ENCODE measurements at regions not wholly inside any gene's neighbourhood (a gene's known extent, or its start where the extent isn't known, plus 50 kb on each side); places are given as distances from the start of the nearest gene placed in this dataset.

GRCh38 chr14:86091811-86092210 lies 561.9 kb downstream of the FLRT2 start:
- Mint-ChIP-seq H3K4me3 (ENCODE audit: unreplicated experiment) (no peak overlapping the region), H3K27ac (ENCODE audit: unreplicated experiment) (no peak overlapping the region), H3K4me1 (ENCODE audit: unreplicated experiment) (no peaks in the 10 kb centered on the region), H3K9me3 (ENCODE audit: unreplicated experiment) (no peaks in the 10 kb centered on the region), H3K27me3 (ENCODE audit: unreplicated experiment) (no peaks in the 10 kb centered on the region), H3K36me3 (ENCODE audit: low read depth, unreplicated experiment) (no peaks in the 10 kb centered on the region)
- TF ChIP-seq, protein P1, sequence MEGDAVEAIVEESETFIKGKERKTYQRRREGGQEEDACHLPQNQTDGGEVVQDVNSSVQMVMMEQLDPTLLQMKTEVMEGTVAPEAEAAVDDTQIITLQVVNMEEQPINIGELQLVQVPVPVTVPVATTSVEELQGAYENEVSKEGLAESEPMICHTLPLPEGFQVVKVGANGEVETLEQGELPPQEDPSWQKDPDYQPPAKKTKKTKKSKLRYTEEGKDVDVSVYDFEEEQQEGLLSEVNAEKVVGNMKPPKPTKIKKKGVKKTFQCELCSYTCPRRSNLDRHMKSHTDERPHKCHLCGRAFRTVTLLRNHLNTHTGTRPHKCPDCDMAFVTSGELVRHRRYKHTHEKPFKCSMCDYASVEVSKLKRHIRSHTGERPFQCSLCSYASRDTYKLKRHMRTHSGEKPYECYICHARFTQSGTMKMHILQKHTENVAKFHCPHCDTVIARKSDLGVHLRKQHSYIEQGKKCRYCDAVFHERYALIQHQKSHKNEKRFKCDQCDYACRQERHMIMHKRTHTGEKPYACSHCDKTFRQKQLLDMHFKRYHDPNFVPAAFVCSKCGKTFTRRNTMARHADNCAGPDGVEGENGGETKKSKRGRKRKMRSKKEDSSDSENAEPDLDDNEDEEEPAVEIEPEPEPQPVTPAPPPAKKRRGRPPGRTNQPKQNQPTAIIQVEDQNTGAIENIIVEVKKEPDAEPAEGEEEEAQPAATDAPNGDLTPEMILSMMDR (IDR thresholded peaks at IDR 0.05; ENCODE audit: unreplicated experiment), result no peak
- no peak for DNase-seq (ENCODE audit: low spot score)

GRCh38 chr14:86088156-86088555 lies 558.2 kb downstream of the FLRT2 start:
- Mint-ChIP-seq H3K36me3 (ENCODE audit: low read depth, unreplicated experiment) (no peaks in the 10 kb centered on the region), H3K4me3 (ENCODE audit: unreplicated experiment) (no peak overlapping the region), H3K4me1 (ENCODE audit: unreplicated experiment) (no peaks in the 10 kb centered on the region), H3K9me3 (ENCODE audit: unreplicated experiment) (no peaks in the 10 kb centered on the region), H3K27ac (ENCODE audit: unreplicated experiment) (no peak overlapping the region), H3K27me3 (ENCODE audit: unreplicated experiment) (no peaks in the 10 kb centered on the region)
- TF ChIP-seq, protein P1 (IDR thresholded peaks at IDR 0.05; ENCODE audit: unreplicated experiment), result no peak
- no peak for DNase-seq (ENCODE audit: low spot score)

DNA sequence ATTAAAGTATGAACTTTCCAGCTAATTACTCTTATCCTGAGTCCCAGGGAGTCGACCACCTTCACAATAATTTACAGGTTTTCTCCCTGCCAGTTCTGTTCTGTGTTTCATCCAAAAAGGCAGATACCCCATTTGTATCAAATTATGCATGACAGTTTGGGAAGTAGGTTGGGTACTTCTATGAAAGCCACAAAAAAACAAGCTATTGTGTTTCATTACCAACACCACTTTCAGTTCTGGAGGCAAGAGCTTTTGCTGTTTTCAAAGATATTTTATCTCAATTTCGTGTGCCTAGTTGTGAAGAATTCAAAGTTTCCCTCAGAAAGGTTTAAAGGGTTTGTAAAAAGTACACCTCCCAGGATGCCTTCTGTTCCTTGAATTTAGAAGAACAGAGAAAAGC lies 557.4 kb downstream of the FLRT2 start:
- no peaks in the 10 kb centered on the region for H3K27me3 Mint-ChIP-seq (ENCODE audit: unreplicated experiment)

GRCh38 chr14:86086962-86087361 lies 557.0 kb downstream of the FLRT2 start:
- H3K27me3 Mint-ChIP-seq (ENCODE audit: unreplicated experiment), result no peaks in the 10 kb centered on the region
- H3K4me3 Mint-ChIP-seq (ENCODE audit: unreplicated experiment), result no peak overlapping the region
- TF ChIP-seq, protein P1 (IDR thresholded peaks at IDR 0.05; ENCODE audit: unreplicated experiment), result no peak
- H3K27ac Mint-ChIP-seq (ENCODE audit: unreplicated experiment), result no peak overlapping the region
- H3K4me1 Mint-ChIP-seq (ENCODE audit: unreplicated experiment), result no peaks in the 10 kb centered on the region
- no peak for DNase-seq (ENCODE audit: low spot score)
- H3K9me3 Mint-ChIP-seq (ENCODE audit: unreplicated experiment), result no peaks in the 10 kb centered on the region
- H3K36me3 Mint-ChIP-seq (ENCODE audit: low read depth, unreplicated experiment), result no peaks in the 10 kb centered on the region

More for the DNA sequence above, 557.4 kb downstream of the FLRT2 start:
- Mint-ChIP-seq H3K4me3 (ENCODE audit: unreplicated experiment) (no peak overlapping the region), H3K36me3 (ENCODE audit: low read depth, unreplicated experiment) (no peaks in the 10 kb centered on the region), H3K27ac (ENCODE audit: unreplicated experiment) (no peak overlapping the region), H3K9me3 (ENCODE audit: unreplicated experiment) (no peaks in the 10 kb centered on the region), H3K4me1 (ENCODE audit: unreplicated experiment) (no peaks in the 10 kb centered on the region)
- TF ChIP-seq, protein P1 (IDR thresholded peaks at IDR 0.05; ENCODE audit: unreplicated experiment), result no peak
- DNase-seq (ENCODE audit: low spot score), result no peak

DNA sequence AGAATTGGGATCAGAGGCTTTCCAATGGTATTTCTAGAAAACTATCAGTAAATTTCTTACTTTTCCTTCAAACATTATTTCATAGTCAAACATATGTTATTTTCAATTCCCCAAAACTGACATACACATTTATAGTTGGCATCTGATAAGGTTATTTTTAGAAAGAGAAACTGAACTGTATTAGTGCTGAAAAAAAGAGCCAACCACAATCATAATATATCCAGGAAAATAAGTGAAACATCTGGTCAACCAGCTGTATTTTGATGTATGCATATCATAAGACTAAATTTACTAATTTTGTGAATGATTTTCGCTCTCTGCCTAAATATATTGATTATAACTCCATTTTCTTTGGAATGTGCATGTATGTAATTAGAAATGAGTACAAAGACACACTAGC lies 554.2 kb downstream of the FLRT2 start:
- no peaks in the 10 kb centered on the region for H3K9me3 Mint-ChIP-seq (ENCODE audit: unreplicated experiment)
- H3K27ac Mint-ChIP-seq (ENCODE audit: unreplicated experiment), result no peak overlapping the region
- H3K4me3 Mint-ChIP-seq (ENCODE audit: unreplicated experiment), result no peak overlapping the region
- no peaks in the 10 kb centered on the region for H3K36me3 Mint-ChIP-seq (ENCODE audit: low read depth, unreplicated experiment)
- no peaks in the 10 kb centered on the region for H3K4me1 Mint-ChIP-seq (ENCODE audit: unreplicated experiment)
- no peaks in the 10 kb centered on the region for H3K27me3 Mint-ChIP-seq (ENCODE audit: unreplicated experiment)
- DNase-seq (ENCODE audit: low spot score), result no peak
- TF ChIP-seq, protein P1 (IDR thresholded peaks at IDR 0.05; ENCODE audit: unreplicated experiment), result no peak
